ENCODE measurements at regions not wholly inside any gene's neighbourhood (a gene's known extent, or its start where the extent isn't known, plus 50 kb on each side); places are given as distances from the start of the nearest gene placed in this dataset.

DNA sequence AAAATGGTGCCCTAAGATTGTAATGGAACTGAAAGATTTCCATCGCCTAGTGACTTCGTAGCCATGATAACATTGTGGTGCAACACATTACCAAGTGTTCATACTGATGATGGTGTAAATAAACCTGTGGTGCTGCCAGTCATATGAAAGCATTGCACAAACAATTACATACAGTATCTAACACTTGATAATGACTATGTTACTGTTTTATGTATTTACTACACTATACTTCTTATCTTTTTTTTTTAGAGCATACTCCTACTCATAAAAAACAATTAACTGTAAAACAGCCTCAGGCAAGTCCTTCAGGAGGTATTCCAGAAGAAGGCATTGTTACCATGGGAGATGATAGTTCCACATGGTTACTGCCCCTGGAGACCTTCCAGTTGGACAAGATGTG lies 152.7 kb upstream of the EDNRA start:
- H3K9me3 Mint-ChIP-seq, result no peaks in the 10 kb centered on the region
- no peaks in the 10 kb centered on the region for H3K4me1 ChIP-seq (ENCODE audit: insufficient read depth, low read length)
- no peaks in the 10 kb centered on the region for H3K4me1 Mint-ChIP-seq (ENCODE audit: low read depth)
- H3K27me3 Mint-ChIP-seq, result peaks cover 4% of the 10 kb centered on the region
- no peaks in the 10 kb centered on the region for H3K36me3 ChIP-seq (ENCODE audit: insufficient read depth, low read length)
- intact Hi-C loops (cut with DNase I, micrococcal nuclease), result no loop called here
- ATAC-seq (ENCODE audit: poor library complexity) (no peak), DNase-seq (no peak)
- no peaks in the 10 kb centered on the region for H3K36me3 Mint-ChIP-seq (ENCODE audit: low read depth)
- TF ChIP-seq, protein P1, sequence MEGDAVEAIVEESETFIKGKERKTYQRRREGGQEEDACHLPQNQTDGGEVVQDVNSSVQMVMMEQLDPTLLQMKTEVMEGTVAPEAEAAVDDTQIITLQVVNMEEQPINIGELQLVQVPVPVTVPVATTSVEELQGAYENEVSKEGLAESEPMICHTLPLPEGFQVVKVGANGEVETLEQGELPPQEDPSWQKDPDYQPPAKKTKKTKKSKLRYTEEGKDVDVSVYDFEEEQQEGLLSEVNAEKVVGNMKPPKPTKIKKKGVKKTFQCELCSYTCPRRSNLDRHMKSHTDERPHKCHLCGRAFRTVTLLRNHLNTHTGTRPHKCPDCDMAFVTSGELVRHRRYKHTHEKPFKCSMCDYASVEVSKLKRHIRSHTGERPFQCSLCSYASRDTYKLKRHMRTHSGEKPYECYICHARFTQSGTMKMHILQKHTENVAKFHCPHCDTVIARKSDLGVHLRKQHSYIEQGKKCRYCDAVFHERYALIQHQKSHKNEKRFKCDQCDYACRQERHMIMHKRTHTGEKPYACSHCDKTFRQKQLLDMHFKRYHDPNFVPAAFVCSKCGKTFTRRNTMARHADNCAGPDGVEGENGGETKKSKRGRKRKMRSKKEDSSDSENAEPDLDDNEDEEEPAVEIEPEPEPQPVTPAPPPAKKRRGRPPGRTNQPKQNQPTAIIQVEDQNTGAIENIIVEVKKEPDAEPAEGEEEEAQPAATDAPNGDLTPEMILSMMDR (IDR thresholded peaks at IDR 0.05), result no peak
- no peak overlapping the region for H3K27ac ChIP-seq (ENCODE audit: low read depth in 1 of 2, low read length in 2 of 2)
- no peaks in the 10 kb centered on the region for H3K9me3 ChIP-seq (ENCODE audit: control insufficient read depth in 1 of 2, insufficient read depth in 1 of 2, low read length in 2 of 2)
- H3K4me3 Mint-ChIP-seq, result no peak overlapping the region
- POLR2A ChIA-PET, result no interaction called here
- CTCF ChIA-PET, result no interaction called here
- H3K27me3 ChIP-seq (ENCODE audit: control insufficient read depth in 1 of 2, insufficient read depth in 2 of 2, low read length in 2 of 2), result no peaks in the 10 kb centered on the region
- H3K4me3 ChIP-seq (ENCODE audit: low read length), result no peak overlapping the region
- H3K27ac Mint-ChIP-seq, result no peak overlapping the region

DNA sequence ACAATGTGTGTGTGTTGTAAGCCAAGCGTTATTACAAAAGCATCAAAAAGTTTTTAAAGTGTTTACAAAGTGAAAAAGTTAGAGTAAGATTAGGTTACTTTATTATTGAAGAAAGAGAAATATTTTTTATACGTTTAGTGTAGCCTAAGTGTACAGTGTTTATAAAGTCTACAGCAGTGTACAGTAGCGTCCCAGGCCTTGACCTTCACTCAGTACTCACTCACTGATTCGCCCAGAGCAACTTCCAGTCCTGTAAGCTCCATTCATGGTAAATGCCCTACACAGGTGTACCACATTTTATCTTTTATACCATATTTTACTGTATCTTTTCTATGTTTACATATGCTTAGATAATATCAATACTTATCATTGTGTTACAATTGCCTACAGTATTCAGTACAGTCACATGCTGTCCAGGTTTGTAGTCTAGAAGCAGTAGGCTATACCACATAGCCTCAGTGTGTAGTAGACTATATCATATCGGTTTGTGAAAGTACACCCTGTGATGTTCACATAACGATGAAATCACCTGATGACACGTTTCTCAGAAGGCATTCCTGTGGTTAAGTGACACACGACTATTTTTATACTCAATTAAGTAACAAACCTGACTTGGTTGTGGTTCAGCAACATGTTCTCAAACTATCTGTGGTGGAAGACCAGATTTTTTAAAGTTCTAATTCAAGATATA lies 152.0 kb upstream of the EDNRA start:
- Histone ChIP-seq H3K27me3 (ENCODE audit: control insufficient read depth in 1 of 2, insufficient read depth in 2 of 2, low read length in 2 of 2) (no peaks in the 10 kb centered on the region), H3K4me1 (ENCODE audit: insufficient read depth, low read length) (no peaks in the 10 kb centered on the region), H3K4me3 (ENCODE audit: low read length) (no peak overlapping the region), H3K9me3 (ENCODE audit: control insufficient read depth in 1 of 2, insufficient read depth in 1 of 2, low read length in 2 of 2) (no peaks in the 10 kb centered on the region), H3K27ac (ENCODE audit: low read depth in 1 of 2, low read length in 2 of 2) (no peak overlapping the region), H3K36me3 (ENCODE audit: insufficient read depth, low read length) (no peaks in the 10 kb centered on the region)
- TF ChIP-seq, protein P1 (IDR thresholded peaks at IDR 0.05), result no peak
- DNase-seq (no peak), ATAC-seq (ENCODE audit: poor library complexity) (no peak)
- H3K4me1 Mint-ChIP-seq (ENCODE audit: low read depth), result no peaks in the 10 kb centered on the region
- intact Hi-C loops (cut with DNase I, micrococcal nuclease), result no loop called here
- no peaks in the 10 kb centered on the region for H3K9me3 Mint-ChIP-seq
- ChIA-PET CTCF (no interaction called here), POLR2A (no interaction called here)
- no peaks in the 10 kb centered on the region for H3K36me3 Mint-ChIP-seq (ENCODE audit: low read depth)
- H3K27ac Mint-ChIP-seq, result no peak overlapping the region
- no peak overlapping the region for H3K4me3 Mint-ChIP-seq
- peaks cover 4% of the 10 kb centered on the region for H3K27me3 Mint-ChIP-seq

DNA sequence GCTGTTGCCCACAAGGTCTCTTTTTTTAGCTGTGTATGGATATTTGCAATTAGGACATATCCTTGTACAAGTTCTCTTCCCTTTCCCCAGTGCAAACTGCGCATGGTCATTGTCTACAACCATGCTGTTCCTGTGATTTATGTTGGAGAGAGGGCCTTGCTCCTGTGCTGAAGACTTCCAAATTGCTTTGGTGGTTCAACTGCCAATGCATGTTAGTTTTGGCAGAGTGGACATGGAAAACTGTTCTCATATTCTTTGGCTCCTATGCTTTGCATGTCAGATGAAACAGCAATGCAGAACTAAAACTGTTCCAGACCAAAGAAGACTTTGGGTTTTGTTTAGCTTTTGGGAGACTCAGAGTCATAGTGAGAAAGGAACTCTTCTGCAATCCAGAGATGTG lies 148.8 kb upstream of the EDNRA start:
- Mint-ChIP-seq H3K27me3 (no peaks in the 10 kb centered on the region), H3K36me3 (ENCODE audit: low read depth) (no peaks in the 10 kb centered on the region), H3K9me3 (no peaks in the 10 kb centered on the region), H3K4me3 (no peak overlapping the region), H3K4me1 (ENCODE audit: low read depth) (no peaks in the 10 kb centered on the region), H3K27ac (no peak overlapping the region)
- POLR2A ChIA-PET, result no interaction called here
- H3K27ac ChIP-seq (ENCODE audit: low read depth in 1 of 2, low read length in 2 of 2), result no peak overlapping the region
- H3K4me1 ChIP-seq (ENCODE audit: insufficient read depth, low read length), result no peaks in the 10 kb centered on the region
- H3K4me3 ChIP-seq (ENCODE audit: low read length), result no peak overlapping the region
- no peaks in the 10 kb centered on the region for H3K36me3 ChIP-seq (ENCODE audit: insufficient read depth, low read length)
- no peaks in the 10 kb centered on the region for H3K27me3 ChIP-seq (ENCODE audit: control insufficient read depth in 1 of 2, insufficient read depth in 2 of 2, low read length in 2 of 2)
- TF ChIP-seq, protein P1 (IDR thresholded peaks at IDR 0.05), result no peak
- ATAC-seq (ENCODE audit: poor library complexity) (no peak), DNase-seq (no peak)
- CTCF ChIA-PET, result no interaction called here
- intact Hi-C loops (cut with DNase I, micrococcal nuclease), result no loop called here
- no peaks in the 10 kb centered on the region for H3K9me3 ChIP-seq (ENCODE audit: control insufficient read depth in 1 of 2, insufficient read depth in 1 of 2, low read length in 2 of 2)
